ENCODE measurements at regions not wholly inside any gene's neighbourhood (a gene's known extent, or its start where the extent isn't known, plus 50 kb on each side); places are given as distances from the start of the nearest gene placed in this dataset.

- TF ChIP-seq ATF6 (CRISPR knock-in tag; IDR thresholded peaks at IDR 0.05) (no peak), FOXP1 (CRISPR knock-in tag; IDR thresholded peaks at IDR 0.05; ENCODE audit: borderline replicate concordance) (no peak)
These were observed 590.3 kb upstream of the SORCS1 start (continued) for GRCh38 chr10:107754814-107755213.

GRCh38 chr10:107749235-107749634 lies 584.7 kb upstream of the SORCS1 start:
- Mint-ChIP-seq H3K4me1 (no peaks in the 10 kb centered on the region), H3K27ac (no peak overlapping the region), H3K36me3 (no peaks in the 10 kb centered on the region), H3K27me3 (ENCODE audit: low read depth) (no peaks in the 10 kb centered on the region), H3K9me3 (peaks cover 21% of the 10 kb centered on the region), H3K4me3 (no peak overlapping the region)
- no peak for ATAC-seq
- CTCF ChIA-PET, result no interaction called here
- TF ChIP-seq ZNF532 (CRISPR knock-in tag; IDR thresholded peaks at IDR 0.05; ENCODE audit: borderline replicate concordance) (no peak), JAZF1 (CRISPR knock-in tag; IDR thresholded peaks at IDR 0.05) (no peak), PRDM15 (CRISPR knock-in tag; IDR thresholded peaks at IDR 0.05) (no peak), ZNF396 (CRISPR knock-in tag; IDR thresholded peaks at IDR 0.05; ENCODE audit: borderline replicate concordance) (no peak), ZNF416 (CRISPR knock-in tag; IDR thresholded peaks at IDR 0.05) (no peak), IRF2 (CRISPR knock-in tag; IDR thresholded peaks at IDR 0.05; ENCODE audit: borderline replicate concordance, low read depth) (no peak), SMAD3 (CRISPR knock-in tag; IDR thresholded peaks at IDR 0.05; ENCODE audit: borderline replicate concordance) (no peak), RORB (CRISPR knock-in tag; IDR thresholded peaks at IDR 0.05) (no peak), OVOL2 (CRISPR knock-in tag; IDR thresholded peaks at IDR 0.05; ENCODE audit: borderline replicate concordance) (no peak), CDX4 (CRISPR knock-in tag; IDR thresholded peaks at IDR 0.05; ENCODE audit: borderline replicate concordance) (no peak), CREB1 (CRISPR knock-in tag; IDR thresholded peaks at IDR 0.05) (no peak), SOX15 (CRISPR knock-in tag; IDR thresholded peaks at IDR 0.05) (no peak), PRRX2 (CRISPR knock-in tag; IDR thresholded peaks at IDR 0.05) (no peak)
- DNase-seq (ENCODE audit: low spot score), result no peak
- POLR2A ChIA-PET, result no interaction called here

All from WTC11 (cell line).